BJ (cell line): ENCODE measurements at regions not wholly inside any gene's neighbourhood (a gene's known extent, or its start where the extent isn't known, plus 50 kb on each side); places are given as distances from the start of the nearest gene placed in this dataset.

Source experiments
- CTCF ChIA-PET: fragments of 350-600 bp; formaldehyde crosslinking; extraction: SDS; loops from one replicate; lab custom pipeline; 2021; ENCODE audit warnings: antibody characterized with exemption, inconsistent platforms; lab: Yijun Ruan, JAX
- POLR2A ChIA-PET: fragments of 300-600 bp; sonication (Branson Sonifier 250); formaldehyde crosslinking; extraction: SDS; loops from one replicate; lab custom pipeline; 2021; ENCODE audit warnings: antibody characterized with exemption; lab: Charles Lee
- DNase-seq: peaks from one replicate; pipeline ENCODE4 v3.0.0-alpha.2; 2011; ENCODE audit warnings: low read depth
- H3K27me3 ChIP-seq: 2 replicates; pipeline ENCODE4 v1.6.0; 2011; ENCODE audit warnings: low read length; ENCODE audit not compliant: control insufficient read depth, insufficient read depth
- H3K36me3 ChIP-seq: 2 replicates; pipeline ENCODE4 v1.5.1; 2011; ENCODE audit warnings: low read length; ENCODE audit not compliant: control insufficient read depth, insufficient read depth
- H3K4me3 ChIP-seq: 2 replicates; pipeline ENCODE4 v1.5.1; 2011; ENCODE audit warnings: low read depth, mild to moderate bottlenecking, control low read depth, low read length
- CTCF ChIP-seq: IDR thresholded peaks from 2 replicates; pipeline ENCODE4 v1.5.1; 2011; ENCODE audit warnings: low read depth, mild to moderate bottlenecking, control low read depth, inconsistent platforms, low read length, moderate library complexity; ENCODE audit not compliant: insufficient read depth

- H3K27me3 ChIP-seq, result peaks cover 1% of the 10 kb centered on the region
- DNase-seq, result no peak
- no peaks in the 10 kb centered on the region for H3K36me3 ChIP-seq
- ChIA-PET CTCF (no interaction called here), POLR2A (no interaction called here)
- H3K4me3 ChIP-seq, result no peak overlapping the region
- no peak for TF ChIP-seq CTCF
Observed at GRCh38 chr3:194744826-194745225, 59.1 kb downstream of the FAM43A start.

GRCh38 chr3:194745422-194746184 is 59.9 kb downstream of the FAM43A start:
- no peaks in the 10 kb centered on the region for H3K36me3 ChIP-seq
- POLR2A ChIA-PET, result no interaction called here
- TF ChIP-seq CTCF, result no peak
- CTCF ChIA-PET, result no interaction called here
- peaks cover 1% of the 10 kb centered on the region for H3K27me3 ChIP-seq
- no peak overlapping the region for H3K4me3 ChIP-seq
- no peak for DNase-seq

- no peak overlapping the region for H3K4me3 ChIP-seq
- ChIA-PET CTCF (no interaction called here), POLR2A (no interaction called here)
- DNase-seq, result no peak
- TF ChIP-seq CTCF, result no peak
- H3K27me3 ChIP-seq, result peaks cover 1% of the 10 kb centered on the region
- H3K36me3 ChIP-seq, result no peaks in the 10 kb centered on the region
Observed at GRCh38 chr3:194748225-194748624, 62.5 kb downstream of the FAM43A start.

- no peaks in the 10 kb centered on the region for H3K36me3 ChIP-seq
- CTCF ChIA-PET, result no interaction called here
- no peak for TF ChIP-seq CTCF
- DNase-seq, result no peak
- H3K4me3 ChIP-seq, result no peak overlapping the region
- POLR2A ChIA-PET, result no interaction called here
- H3K27me3 ChIP-seq, result peaks cover 1% of the 10 kb centered on the region
Observed at GRCh38 chr3:194749631-194750490, 64.2 kb downstream of the FAM43A start.

- no peak overlapping the region for H3K4me3 ChIP-seq
- H3K27me3 ChIP-seq, result peaks cover 1% of the 10 kb centered on the region
- no peaks in the 10 kb centered on the region for H3K36me3 ChIP-seq
- ChIA-PET POLR2A (no interaction called here), CTCF (no interaction called here)
- DNase-seq, result no peak
- no peak for TF ChIP-seq CTCF
Observed at GRCh38 chr3:194750491-194750828, 64.8 kb downstream of the FAM43A start.
